Breast epithelium (tissue), 4 donors: ENCODE measurements at regions not wholly inside any gene's neighbourhood (a gene's known extent, or its start where the extent isn't known, plus 50 kb on each side); places are given as distances from the start of the nearest gene placed in this dataset.

Source experiments
- DNase-seq, 2 donors: peaks; one replicate each; pipeline ENCODE4 v3.0.0-alpha.2; 2019; ENCODE audit warnings: low spot score in 2 of 2
- H3K27ac ChIP-seq, 2 donors: fragments of 200-600 bp; sonication (generic) in 1 of 2; one replicate each; pipeline ENCODE4 v1.5.1; 2016 to 2019; ENCODE audit warnings: mild to moderate bottlenecking in 1 of 2
- H3K27me3 ChIP-seq, 2 donors: fragments of 200-600 bp; sonication (generic) in 1 of 2; one replicate each; pipeline versions ENCODE4 v1.5.1 to v1.6.0; 2017 to 2019; ENCODE audit warnings: control low read depth in 1 of 2, mild to moderate bottlenecking in 1 of 2
- H3K36me3 ChIP-seq: fragments of 200-600 bp; one replicate; pipeline ENCODE4 v1.5.1; 2019
- H3K4me1 ChIP-seq, 2 donors: fragments of 200-600 bp; sonication (generic); one replicate each; pipeline ENCODE4 v1.5.1; 2016 to 2019; ENCODE audit warnings: control low read depth in 1 of 2
- H3K4me3 ChIP-seq, 3 donors: fragments of 200-600 bp; sonication (generic); 1 replicate in 2 of 3; 2 replicates in 1 of 3; pipeline ENCODE4 v1.5.1; 2016 to 2019; ENCODE audit warnings: mild to moderate bottlenecking in 3 of 3, moderate library complexity in 2 of 3
- H3K9me3 ChIP-seq, 2 donors: fragments of 200-600 bp; sonication (generic) in 1 of 2; one replicate each; pipeline ENCODE4 v1.5.1; 2016 to 2019; ENCODE audit warnings: control low read depth in 1 of 2
- CTCF ChIP-seq, 3 donors: fragments of 450-650 bp; IDR thresholded peaks; one replicate each; pipeline ENCODE4 v1.5.1; 2016 to 2017; ENCODE audit warnings: antibody characterized with exemption in 3 of 3, mild to moderate bottlenecking in 3 of 3, moderate library complexity in 3 of 3
- POLR2A ChIP-seq: fragments of 450-650 bp; IDR thresholded peaks from one replicate; pipeline ENCODE4 v1.6.1; 2016; ENCODE audit warnings: antibody characterized with exemption, mild to moderate bottlenecking, moderate library complexity
- POLR2AphosphoS5 ChIP-seq, 3 donors: sonication (generic); formaldehyde crosslinking; IDR thresholded peaks; one replicate each; pipeline ENCODE4 v1.6.1; 2017; ENCODE audit warnings: antibody characterized with exemption in 3 of 3
- intact Hi-C: fragments of 100-400 bp; cut with DNase I; formaldehyde crosslinking; loops from one replicate; pipeline ENCODE4 v1.15.1; 2023; ENCODE audit warnings: low total_unique reads

- H3K36me3 ChIP-seq = no peaks in the 10 kb centered on the region
- H3K4me3 ChIP-seq = no peak overlapping the region
- no peaks in the 10 kb centered on the region for H3K4me1 ChIP-seq
- no peak overlapping the region for H3K27ac ChIP-seq
- H3K9me3 ChIP-seq = no peaks in the 10 kb centered on the region
- DNase-seq = no peak
- no peaks in the 10 kb centered on the region for H3K27me3 ChIP-seq
- intact Hi-C loops = no loop called here
- no peak for TF ChIP-seq CTCF (IDR thresholded peaks at IDR 0.05)
Measured at GRCh38 chr9:88809355-88810161, 181.7 kb upstream of the S1PR3 start.

- Histone ChIP-seq H3K4me3 (no peak overlapping the region), H3K9me3 (no peaks in the 10 kb centered on the region), H3K36me3 (no peaks in the 10 kb centered on the region), H3K4me1 (no peaks in the 10 kb centered on the region), H3K27me3 (no peaks in the 10 kb centered on the region), H3K27ac (no peak overlapping the region)
- no peak for DNase-seq
- intact Hi-C loops = no loop called here
- TF ChIP-seq POLR2A (no peak), POLR2AphosphoS5 (IDR thresholded peaks at IDR 0.05) (no peak), CTCF (IDR thresholded peaks at IDR 0.05) (no peak)
Measured at GRCh38 chr9:88810826-88811225, 180.4 kb upstream of the S1PR3 start.

GRCh38 chr9:88811511-88811910, 179.8 kb upstream of the S1PR3 start:
- intact Hi-C loops = no loop called here
- Histone ChIP-seq H3K36me3 (no peaks in the 10 kb centered on the region), H3K4me3 (no peak overlapping the region), H3K27ac (no peak overlapping the region), H3K4me1 (no peaks in the 10 kb centered on the region), H3K27me3 (no peaks in the 10 kb centered on the region), H3K9me3 (no peaks in the 10 kb centered on the region)
- DNase-seq = no peak
- TF ChIP-seq POLR2AphosphoS5 (IDR thresholded peaks at IDR 0.05) = no peak
- no peak for TF ChIP-seq POLR2A
- TF ChIP-seq CTCF (IDR thresholded peaks at IDR 0.05) = no peak

GRCh38 chr9:88812938-88813637, 178.2 kb upstream of the S1PR3 start:
- H3K4me1 ChIP-seq = no peaks in the 10 kb centered on the region
- H3K36me3 ChIP-seq = no peaks in the 10 kb centered on the region
- intact Hi-C loops = no loop called here
- no peak overlapping the region for H3K4me3 ChIP-seq
- DNase-seq = no peak
- TF ChIP-seq POLR2AphosphoS5 (IDR thresholded peaks at IDR 0.05) = no peak
- TF ChIP-seq POLR2A = no peak
- TF ChIP-seq CTCF (IDR thresholded peaks at IDR 0.05) = no peak
- H3K9me3 ChIP-seq = no peaks in the 10 kb centered on the region
- no peak overlapping the region for H3K27ac ChIP-seq
- H3K27me3 ChIP-seq = no peaks in the 10 kb centered on the region

- Histone ChIP-seq H3K4me3 (no peak overlapping the region), H3K36me3 (no peaks in the 10 kb centered on the region), H3K4me1 (no peaks in the 10 kb centered on the region), H3K9me3 (no peaks in the 10 kb centered on the region), H3K27ac (no peak overlapping the region), H3K27me3 (no peaks in the 10 kb centered on the region)
- DNase-seq = no peak
- TF ChIP-seq POLR2A = no peak
- no peak for TF ChIP-seq POLR2AphosphoS5 (IDR thresholded peaks at IDR 0.05)
- TF ChIP-seq CTCF (IDR thresholded peaks at IDR 0.05) = no peak
- intact Hi-C loops = no loop called here
Measured at GRCh38 chr9:88813638-88814209, 177.5 kb upstream of the S1PR3 start.
